B cell (primary cell): ENCODE measurements at regions not wholly inside any gene's neighbourhood (a gene's known extent, or its start where the extent isn't known, plus 50 kb on each side); places are given as distances from the start of the nearest gene placed in this dataset.

ENCODE experiments used
- ATAC-seq: fragments of 200-7000 bp; cut with Tn5 transposase; one replicate; pipeline ENCODE4 v1.10.0; 2021; ENCODE audit warnings: low read depth, mild to moderate bottlenecking, moderate number of reproducible peaks, moderate library complexity
- CTCF ChIA-PET: fragments of 350-600 bp; sonication (Branson Sonifier 250); formaldehyde crosslinking; loops from one replicate; lab custom pipeline; 2021; ENCODE audit warnings: antibody characterized with exemption, inconsistent platforms; lab: Charles Lee
- POLR2A ChIA-PET: fragments of 350-600 bp; sonication (Branson Sonifier 250); formaldehyde crosslinking; loops from one replicate; lab custom pipeline; 2021; ENCODE audit warnings: antibody characterized with exemption; lab: Charles Lee
- DNase-seq: peaks from one replicate; pipeline ENCODE4 v3.0.0; 2013
- H2AFZ ChIP-seq: 2 replicates; pipeline ENCODE4 v1.6.1; 2012; ENCODE audit warnings: mild to moderate bottlenecking, low read depth, low read length; ENCODE audit not compliant: insufficient read depth, poor library complexity, severe bottlenecking
- H3K27ac ChIP-seq, 2 donors: 1 replicate in 1 of 2; 2 replicates in 1 of 2; pipeline ENCODE4 v1.5.1; 2012 to 2013; ENCODE audit warnings: low read length in 2 of 2, mild to moderate bottlenecking in 2 of 2, moderate library complexity in 1 of 2
- H3K27me3 ChIP-seq, 4 experiments: fragments of 200-600 bp in 1 of 4; sonication (generic) in 1 of 4; replicated peaks in 1 of 4; 1 replicate in 2 of 4; 2 replicates in 2 of 4; pipeline versions ENCODE4 v1.6.1 to v1.7.0; 2013 to 2016; ENCODE audit warnings: low read length in 3 of 4, mild to moderate bottlenecking in 2 of 4, mixed read lengths in 1 of 4, moderate library complexity in 1 of 4; ENCODE audit not compliant: insufficient read depth in 4 of 4, control insufficient read depth in 3 of 4; ENCODE audit errors: control extremely low read depth in 1 of 4
- H3K36me3 ChIP-seq, 2 experiments: replicated peaks in 1 of 2; 1 replicate in 1 of 2; 2 replicates in 1 of 2; pipeline versions ENCODE4 v1.6.1 to v1.7.1; 2013; ENCODE audit warnings: low read length in 1 of 2; ENCODE audit not compliant: insufficient read depth in 2 of 2, control insufficient read depth in 1 of 2; ENCODE audit errors: control extremely low read depth in 1 of 2, extremely low read depth in 1 of 2
- H3K4me1 ChIP-seq, 2 donors: fragments of 200-600 bp in 1 of 2; sonication (generic) in 1 of 2; 1 replicate in 1 of 2; 2 replicates in 1 of 2; pipeline versions ENCODE4 v1.5.1 to v1.6.1; 2013 to 2017; ENCODE audit warnings: low read length in 2 of 2; ENCODE audit not compliant: control insufficient read depth in 2 of 2, insufficient read depth in 2 of 2
- H3K4me2 ChIP-seq: replicated peaks from 2 replicates; pipeline ENCODE3; 2012; ENCODE audit warnings: mild to moderate bottlenecking, low read depth, low read length; ENCODE audit not compliant: poor library complexity, severe bottlenecking
- H3K4me3 ChIP-seq, 5 experiments: fragments of 200-600 bp in 1 of 5; sonication (generic) in 1 of 5; 1 replicate in 3 of 5; 2 replicates in 2 of 5; pipeline versions ENCODE4 v1.5.1 to v1.7.0; 2011 to 2016; ENCODE audit warnings: low read length in 4 of 5, mild to moderate bottlenecking in 4 of 5, low read depth in 2 of 5, control low read depth in 1 of 5, moderate library complexity in 1 of 5; ENCODE audit not compliant: insufficient read depth in 1 of 5; ENCODE audit errors: control extremely low read depth in 1 of 5, extremely low read depth in 1 of 5
- H3K79me2 ChIP-seq: fragments of 200-600 bp; sonication (generic); one replicate; pipeline ENCODE4 v1.6.0; 2016; ENCODE audit warnings: low read length; ENCODE audit not compliant: control insufficient read depth, insufficient read depth
- H3K9ac ChIP-seq: fragments of 200-600 bp; sonication (generic); 2 replicates; pipeline ENCODE4 v1.6.1; 2017; ENCODE audit warnings: mild to moderate bottlenecking, low read length, moderate library complexity
- H3K9me3 ChIP-seq, 3 donors: one replicate each; pipeline versions ENCODE4 v1.6.1 to v1.7.1; 2013; ENCODE audit warnings: low read length in 2 of 3; ENCODE audit not compliant: control insufficient read depth in 2 of 3, insufficient read depth in 1 of 3; ENCODE audit errors: control extremely low read depth in 1 of 3
- H4K20me1 ChIP-seq: 2 replicates; pipeline ENCODE4 v1.6.0; 2012; ENCODE audit warnings: mild to moderate bottlenecking, low read length; ENCODE audit not compliant: insufficient read depth, control insufficient read depth, poor library complexity, severe bottlenecking
- H3K27ac Mint-ChIP-seq: one replicate; pipeline ENCODE4 v1.8.0; 2021; ENCODE audit warnings: mixed read lengths
- H3K27me3 Mint-ChIP-seq: one replicate; pipeline ENCODE4 v1.8.0; 2021; ENCODE audit warnings: mixed read lengths
- H3K4me1 Mint-ChIP-seq: one replicate; pipeline ENCODE4 v1.8.0; 2021; ENCODE audit warnings: mixed read lengths
- H3K4me3 Mint-ChIP-seq: one replicate; pipeline ENCODE4 v1.8.0; 2021; ENCODE audit warnings: mixed read lengths
- H3K9me3 Mint-ChIP-seq: one replicate; pipeline ENCODE4 v1.8.0; 2022; ENCODE audit warnings: mixed read lengths; ENCODE audit not compliant: insufficient read depth
- CTCF ChIP-seq: fragments of 200-600 bp; IDR thresholded peaks from one replicate; pipeline ENCODE4 v1.8.0; 2022; ENCODE audit warnings: antibody characterized with exemption, mild to moderate bottlenecking
- EZH2 ChIP-seq: IDR thresholded peaks from 2 replicates; pipeline ENCODE4 v1.6.1; 2012; ENCODE audit warnings: borderline replicate concordance, low read depth, mild to moderate bottlenecking, moderate library complexity, low read length; ENCODE audit not compliant: insufficient read depth, poor library complexity, severe bottlenecking
- WGBS: methylation state at CpG from one replicate; pipeline ENCODE4 v1.1.5; 2013; ENCODE audit warnings: missing lambda C conversion rate; ENCODE audit not compliant: insufficient coverage; 5-methylcytosine and 5-hydroxymethylcytosine counted together
- intact Hi-C: fragments of 100-400 bp; cut with micrococcal nuclease; formaldehyde crosslinking; loops from one replicate; pipeline ENCODE4 v1.10.0; 2022

GRCh38 chr6:99066044-99066443, 118.3 kb upstream of the FBXL4 start:
- intact Hi-C loops, result no loop called here
- Mint-ChIP-seq H3K4me1 (no peaks in the 10 kb centered on the region), H3K27ac (no peak overlapping the region), H3K27me3 (peaks cover 8% of the 10 kb centered on the region), H3K9me3 (no peaks in the 10 kb centered on the region), H3K4me3 (no peak overlapping the region)
- no peak for ATAC-seq
- no peak overlapping the region for H2AFZ ChIP-seq
- H3K4me1 ChIP-seq, result no peaks in the 10 kb centered on the region
- ChIA-PET CTCF (no interaction called here), POLR2A (no interaction called here)
- H4K20me1 ChIP-seq, result no peaks in the 10 kb centered on the region
- H3K4me3 ChIP-seq, result no peak overlapping the region
- H3K79me2 ChIP-seq, result no peaks in the 10 kb centered on the region
- H3K4me2 ChIP-seq, result no peak overlapping the region
- no peaks in the 10 kb centered on the region for H3K9me3 ChIP-seq
- H3K36me3 ChIP-seq, result no peaks in the 10 kb centered on the region
- DNase-seq, result no peak
- H3K27me3 ChIP-seq, result no peaks in the 10 kb centered on the region
- no peak overlapping the region for H3K9ac ChIP-seq
- WGBS, result no CpG with 5 or more reads among the region's 3 CpGs
- no peak for TF ChIP-seq EZH2
- no peak for TF ChIP-seq CTCF
- no peak overlapping the region for H3K27ac ChIP-seq

DNA sequence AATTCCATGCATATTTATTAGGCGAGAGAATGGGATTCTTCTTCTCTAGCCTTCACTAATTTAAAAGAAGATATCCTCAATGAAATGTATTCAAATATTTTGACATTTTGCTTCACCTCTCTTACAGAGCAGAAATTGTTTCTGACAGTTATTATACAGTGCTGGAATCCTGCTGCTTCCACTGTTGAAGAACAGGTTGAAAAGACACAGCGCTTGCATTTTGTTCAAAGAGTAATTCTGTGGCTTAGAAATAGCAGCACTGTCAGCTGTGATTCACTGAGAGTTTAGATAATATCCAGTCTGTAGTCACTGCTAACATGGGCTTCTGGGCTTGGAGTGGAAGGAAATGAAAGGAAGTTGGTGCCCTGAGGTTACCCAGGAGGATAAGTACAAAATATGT, 117.1 kb upstream of the FBXL4 start:
- CTCF ChIA-PET, result no interaction called here

More for the DNA sequence above, 117.1 kb upstream of the FBXL4 start:
- Histone ChIP-seq H4K20me1 (no peaks in the 10 kb centered on the region), H3K36me3 (no peaks in the 10 kb centered on the region), H3K4me3 (no peak overlapping the region), H2AFZ (no peak overlapping the region), H3K9me3 (no peaks in the 10 kb centered on the region), H3K79me2 (no peaks in the 10 kb centered on the region), H3K27me3 (no peaks in the 10 kb centered on the region), H3K4me1 (no peaks in the 10 kb centered on the region), H3K27ac (no peak overlapping the region), H3K9ac (no peak overlapping the region), H3K4me2 (no peak overlapping the region)
- H3K27me3 Mint-ChIP-seq, result peaks cover 8% of the 10 kb centered on the region
- ATAC-seq (no peak), DNase-seq (no peak)
- TF ChIP-seq CTCF (no peak), EZH2 (no peak)
- WGBS, result 89% methylated on average over 1 of the region's 2 CpGs
- no peaks in the 10 kb centered on the region for H3K9me3 Mint-ChIP-seq
- intact Hi-C loops, result no loop called here
- POLR2A ChIA-PET, result no interaction called here
- H3K27ac Mint-ChIP-seq, result no peak overlapping the region
- no peak overlapping the region for H3K4me3 Mint-ChIP-seq
- no peaks in the 10 kb centered on the region for H3K4me1 Mint-ChIP-seq
